HG02840 (cell line): ENCODE measurements at regions not wholly inside any gene's neighbourhood (a gene's known extent, or its start where the extent isn't known, plus 50 kb on each side); places are given as distances from the start of the nearest gene placed in this dataset.
A peak's percentile ranks its signal among the peaks of the same experiment; 100 is the strongest.

Experiments used
- ATAC-seq: cut with Tn5 transposase; IDR thresholded peaks from one replicate; pipeline ENCODE4 v1.9.1; 2021; ENCODE audit warnings: mild to moderate bottlenecking, moderate library complexity, moderate number of reproducible peaks; ENCODE audit not compliant: unreplicated experiment, low FRiP score

DNA sequence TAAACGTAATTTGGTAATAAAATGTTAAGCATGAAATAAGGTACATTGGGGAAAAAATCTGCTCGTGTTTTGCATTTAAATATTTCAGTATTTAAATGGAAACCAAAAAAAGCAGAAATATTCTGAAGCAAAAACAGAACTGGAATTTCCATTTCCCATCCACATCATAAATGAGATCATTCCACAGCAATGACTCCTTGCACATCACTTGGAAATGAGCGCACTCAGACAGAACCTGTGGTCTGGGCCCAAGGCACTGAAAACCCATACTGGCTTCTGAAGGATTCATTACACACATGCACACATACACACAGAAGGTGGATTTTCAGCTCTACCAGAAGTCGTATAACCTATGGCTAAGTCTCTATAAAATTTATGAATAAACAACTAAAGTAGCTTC, 174.8 kb downstream of the IBTK start:
- no peak for ATAC-seq

- ATAC-seq: no peak
Measured at GRCh38 chr6:82072121-82072521, 175.4 kb downstream of the IBTK start.

GRCh38 chr6:82068721-82069120, 178.8 kb downstream of the IBTK start:
- ATAC-seq: no peak

- ATAC-seq: peak; percentile 90
Measured at GRCh38 chr6:82066991-82067411, 180.5 kb downstream of the IBTK start.

- no peak for ATAC-seq
Measured at GRCh38 chr6:82066196-82066595, 181.3 kb downstream of the IBTK start.

- no peak for ATAC-seq
Measured at GRCh38 chr6:82063574-82063973, 184.0 kb downstream of the IBTK start.

DNA sequence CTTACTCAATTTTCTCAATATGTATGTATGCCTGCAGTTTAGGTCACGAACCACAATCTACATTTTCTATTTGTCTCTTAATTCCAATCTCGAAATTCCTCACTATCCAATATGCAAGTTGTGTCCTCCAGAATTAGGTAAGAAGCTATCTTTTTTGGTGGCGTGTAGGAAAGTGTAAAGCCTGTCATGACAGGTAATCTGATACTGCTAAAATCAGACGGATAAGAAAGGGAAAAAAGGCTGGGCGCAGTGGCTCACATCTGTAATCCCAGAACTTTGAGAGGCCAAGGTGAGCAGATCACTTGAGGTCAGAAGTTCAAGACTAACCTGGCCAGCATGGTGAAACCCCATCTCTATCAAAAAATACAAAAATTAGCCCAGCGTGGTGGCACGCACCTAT, 185.3 kb downstream of the IBTK start:
- ATAC-seq: no peak

GRCh38 chr6:82057846-82058554, 189.5 kb downstream of the IBTK start:
- no peak for ATAC-seq

DNA sequence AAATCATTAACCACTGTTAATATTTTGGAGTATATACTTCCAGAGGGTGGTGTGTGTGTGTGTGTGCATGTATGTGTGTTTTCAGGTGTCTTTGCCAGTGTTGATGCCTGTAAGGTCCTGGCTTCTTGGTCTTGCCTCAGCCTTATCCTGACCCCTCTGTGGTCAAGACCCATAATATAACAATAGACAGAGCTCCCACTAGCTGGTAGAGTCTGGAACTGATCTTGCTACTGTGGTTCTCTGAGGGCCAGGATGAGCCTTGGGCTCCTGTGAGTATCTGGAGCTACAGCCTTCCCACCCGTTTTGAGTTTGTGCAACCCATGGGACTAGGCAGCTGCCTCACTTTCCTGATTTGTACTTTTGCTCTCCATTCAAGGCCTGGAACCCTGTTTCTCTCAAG, 191.0 kb downstream of the IBTK start:
- ATAC-seq: no peak

DNA sequence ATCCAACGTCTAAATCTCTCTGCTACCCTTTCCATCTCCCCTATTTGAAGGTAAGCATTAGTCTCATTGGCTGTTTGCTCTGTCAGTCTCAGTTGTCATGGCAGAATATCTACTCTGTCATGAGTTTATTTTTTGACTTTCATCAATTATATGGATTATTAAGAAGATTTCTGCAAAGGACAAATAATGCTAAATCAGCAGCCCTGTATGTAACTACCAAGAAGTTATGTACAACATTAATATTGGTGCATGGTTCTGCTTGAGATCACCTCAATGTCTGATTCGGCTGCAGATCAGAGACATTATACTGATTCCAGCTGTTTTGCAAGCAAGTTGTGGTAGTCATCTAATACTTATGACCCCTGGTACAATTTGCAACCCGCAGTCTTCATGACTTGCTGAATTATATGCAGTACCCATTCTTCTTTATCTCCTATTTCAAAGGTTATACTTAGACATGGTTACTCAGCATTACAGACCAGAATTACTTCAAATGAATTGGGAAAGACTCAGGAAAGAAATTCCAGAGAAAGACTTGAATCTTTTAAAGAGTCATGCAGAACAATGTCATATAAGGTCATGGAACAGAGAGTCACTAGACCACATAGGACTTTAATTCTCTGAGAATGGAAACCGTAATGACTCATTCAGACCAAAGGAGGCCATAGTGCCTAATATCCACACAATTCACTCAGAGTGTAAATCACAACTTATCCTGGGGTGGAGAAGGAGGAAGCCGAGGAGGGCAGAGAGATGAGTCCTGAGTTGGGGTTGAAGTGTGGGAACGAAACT, 201.4 kb downstream of the IBTK start:
- no peak for ATAC-seq

DNA sequence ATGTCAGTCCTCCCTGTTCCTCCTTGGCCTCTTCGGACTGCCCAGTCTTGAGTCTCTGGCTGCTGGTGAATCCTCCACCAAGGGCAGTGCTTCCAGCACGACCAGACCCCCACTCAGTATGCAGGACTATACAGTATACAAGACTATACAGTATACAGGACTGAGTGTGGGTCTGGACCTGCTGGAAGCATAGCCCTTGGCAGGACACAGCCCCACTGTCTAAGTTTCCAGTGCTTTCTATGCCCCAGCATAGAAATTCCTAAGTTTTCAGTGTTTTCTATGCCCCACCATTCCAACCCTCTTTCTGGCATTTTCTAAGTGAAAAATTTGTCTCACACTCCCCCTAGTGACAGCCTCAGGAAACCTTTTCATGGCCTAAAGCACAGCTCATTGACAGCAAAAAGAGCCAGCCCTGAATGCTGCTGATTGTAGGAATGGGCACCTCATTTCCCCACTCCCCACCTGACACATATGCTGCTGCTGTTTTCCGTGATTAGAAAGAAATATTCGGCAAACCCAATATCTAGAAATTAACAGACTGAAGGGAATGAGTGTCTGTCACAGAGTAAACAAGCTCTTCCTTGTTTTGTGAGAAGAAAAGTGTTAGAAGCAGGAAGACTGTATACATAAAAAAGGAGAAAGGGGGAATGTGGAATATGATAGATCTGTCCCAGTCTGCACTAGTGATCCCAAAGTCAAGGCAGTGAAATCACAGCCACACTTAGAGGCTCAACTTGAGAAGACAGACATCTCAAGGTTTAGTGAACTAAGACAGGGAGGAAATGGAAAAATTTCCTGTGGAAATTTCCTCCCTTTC, 206.9 kb downstream of the IBTK start:
- ATAC-seq: peak; percentile 64

- ATAC-seq: no peak
Measured at GRCh38 chr6:82038631-82039030, 208.9 kb downstream of the IBTK start.

GRCh38 chr6:82035526-82035925, 212.0 kb downstream of the IBTK start:
- no peak for ATAC-seq

- no peak for ATAC-seq
Measured at GRCh38 chr6:82033631-82034211, 213.8 kb downstream of the IBTK start.

DNA sequence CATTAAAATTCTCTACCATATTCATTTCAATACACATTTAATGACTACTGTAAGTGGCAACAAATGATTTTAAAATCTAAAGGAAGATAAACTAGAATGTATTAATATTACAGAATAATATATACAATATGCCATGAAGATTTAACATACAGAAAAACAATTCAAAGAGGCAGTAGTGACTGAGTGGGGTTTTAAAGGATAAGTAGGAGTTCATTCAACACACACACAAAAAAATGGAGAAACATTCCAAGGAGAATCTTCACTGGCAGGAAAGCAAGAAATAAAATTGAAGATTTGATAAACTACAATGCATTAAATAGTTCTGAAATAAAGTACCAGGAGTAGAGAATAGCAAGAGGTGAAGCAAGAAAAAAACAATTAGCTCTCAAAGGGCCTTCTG, 215.1 kb downstream of the IBTK start:
- no peak for ATAC-seq

DNA sequence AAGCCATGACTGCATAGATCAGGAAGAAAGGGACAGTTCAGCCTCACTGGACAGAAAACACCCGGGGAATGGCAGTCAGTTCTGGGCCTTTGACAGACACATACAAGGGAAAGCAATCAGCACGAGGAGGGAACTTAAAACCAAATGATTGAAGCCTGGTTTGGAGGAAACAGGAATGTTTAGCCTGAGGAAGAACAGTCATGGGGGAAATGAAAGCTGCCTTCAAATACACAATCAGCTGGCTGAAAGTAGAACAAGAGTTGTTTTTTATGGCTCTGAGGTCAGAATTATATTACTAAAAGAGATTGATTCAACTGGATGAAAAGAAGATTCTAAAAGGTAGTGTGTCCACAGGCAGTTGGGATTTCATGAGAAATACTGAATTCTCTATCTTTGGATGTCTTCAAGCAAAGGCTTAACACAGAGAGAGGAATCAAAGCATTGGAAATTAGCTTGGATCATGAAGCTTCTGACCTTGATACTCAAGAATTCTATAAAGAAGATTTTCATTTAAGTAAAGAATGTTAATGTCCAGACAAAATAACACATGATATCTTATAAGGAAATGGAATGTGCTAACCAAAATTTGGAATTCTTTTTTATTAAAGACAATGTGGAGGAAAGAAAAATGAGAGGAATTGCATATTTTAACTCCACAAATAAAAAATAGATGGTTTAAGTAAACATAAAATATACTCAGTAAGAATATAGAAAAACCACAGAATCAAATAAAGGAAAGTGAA, 216.6 kb downstream of the IBTK start:
- ATAC-seq: no peak

- no peak for ATAC-seq
Measured at GRCh38 chr6:82030301-82030700, 217.2 kb downstream of the IBTK start.

- no peak for ATAC-seq
Measured at GRCh38 chr6:82025271-82025670, 222.3 kb downstream of the IBTK start.

- no peak for ATAC-seq
Measured at GRCh38 chr6:82022614-82023129, 224.9 kb downstream of the IBTK start.

GRCh38 chr6:82017773-82018172, 229.8 kb downstream of the IBTK start:
- ATAC-seq: no peak
